HG03565 (cell line): ENCODE measurements at regions not wholly inside any gene's neighbourhood (a gene's known extent, or its start where the extent isn't known, plus 50 kb on each side); places are given as distances from the start of the nearest gene placed in this dataset.
"Not testable (repeated sequence)": the region's sequence is repeated elsewhere in the genome, so short reads cannot be mapped to it uniquely, and the experiment has no call there.

Source experiments
- ATAC-seq: cut with Tn5 transposase; IDR thresholded peaks from one replicate; pipeline ENCODE4 v1.9.1; 2021; ENCODE audit warnings: mild to moderate bottlenecking, moderate library complexity; ENCODE audit not compliant: unreplicated experiment

DNA sequence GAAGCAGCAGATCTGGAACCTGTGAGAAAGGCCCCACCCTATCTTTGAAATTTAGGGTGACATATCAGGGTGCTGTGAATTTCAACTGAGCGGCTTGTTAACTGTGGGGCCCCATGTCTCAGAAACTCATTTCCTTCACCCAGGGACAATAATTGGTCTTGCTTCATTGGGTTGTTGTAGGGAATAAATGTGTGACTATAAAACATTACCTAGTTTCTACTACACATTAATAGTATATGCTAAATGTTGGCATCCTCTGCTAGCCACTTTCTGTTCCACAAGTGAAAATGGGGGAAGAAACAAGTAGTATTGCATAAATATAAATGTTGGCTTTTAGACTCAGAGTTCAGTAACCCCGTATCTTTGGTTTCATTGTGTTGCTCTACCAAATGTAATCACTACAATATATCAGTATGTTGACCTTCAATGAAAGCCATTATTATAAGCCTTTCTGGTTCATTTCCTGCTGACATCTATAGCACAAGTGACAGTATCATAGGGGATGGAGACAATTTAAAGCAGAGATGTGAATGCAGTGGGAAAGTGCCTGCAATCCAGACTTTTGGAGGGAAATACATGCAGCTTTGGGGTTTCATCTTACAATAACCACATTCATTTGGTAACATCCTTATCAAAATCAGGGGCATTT, 905.5 kb upstream of the RAG2 start:
- peak; percentile 34 for ATAC-seq

DNA sequence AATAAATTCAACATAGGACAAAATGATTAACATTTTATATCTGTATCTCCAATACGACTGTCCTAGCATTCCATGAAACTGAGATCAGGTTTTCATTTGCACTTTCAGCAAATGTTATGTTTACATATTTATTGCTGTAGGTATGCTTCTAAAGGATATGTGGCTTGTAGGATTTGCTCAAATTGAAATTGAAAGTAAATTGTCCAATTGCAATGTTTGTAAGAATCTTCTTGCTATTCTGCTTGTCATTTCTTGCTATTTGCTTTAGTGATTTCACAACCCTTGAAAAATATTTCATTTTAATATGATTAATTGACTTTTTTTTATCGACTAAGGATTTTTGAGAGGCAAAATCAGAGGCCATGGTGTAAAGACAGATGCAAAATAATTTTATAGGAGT, 904.2 kb upstream of the RAG2 start:
- no peak for ATAC-seq

DNA sequence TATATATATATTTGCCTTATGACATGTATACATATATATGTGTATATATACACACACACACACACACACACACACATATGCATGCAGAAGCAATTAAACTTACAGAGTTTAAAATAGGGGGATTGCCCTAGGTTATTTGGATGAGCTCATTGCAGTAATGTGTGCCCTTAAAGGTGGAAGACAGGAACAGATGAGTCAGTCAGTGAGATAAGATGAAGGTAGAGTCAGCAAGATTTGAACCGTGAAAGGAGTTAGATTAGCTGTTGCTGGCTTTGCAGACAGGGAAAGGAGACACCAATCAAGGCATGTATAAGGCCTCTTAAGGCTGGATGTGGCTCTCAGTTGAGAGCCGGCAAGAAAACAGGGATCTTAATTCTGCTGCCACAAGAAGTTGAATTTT, 902.4 kb upstream of the RAG2 start:
- ATAC-seq, result no peak

DNA sequence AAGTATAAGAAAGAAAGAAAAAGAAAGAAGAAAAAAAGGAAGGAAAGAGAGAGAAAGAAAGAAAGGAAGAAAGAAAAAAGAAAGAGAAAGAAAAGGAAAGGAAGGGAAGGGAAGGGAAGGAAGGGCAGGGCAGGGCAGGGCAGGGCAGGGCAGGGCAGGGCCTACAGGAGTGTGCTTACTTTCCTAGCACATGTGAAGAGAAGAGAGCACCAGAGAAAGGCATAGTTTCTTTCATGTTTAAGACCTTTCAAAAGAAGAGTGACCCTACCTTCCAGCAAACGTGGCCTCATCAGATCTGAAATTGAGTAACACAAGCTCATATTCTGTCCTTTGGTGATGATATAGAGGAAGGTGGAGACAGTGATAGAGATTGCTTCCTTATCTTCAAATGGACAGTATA, 899.3 kb upstream of the RAG2 start:
- no peak for ATAC-seq

DNA sequence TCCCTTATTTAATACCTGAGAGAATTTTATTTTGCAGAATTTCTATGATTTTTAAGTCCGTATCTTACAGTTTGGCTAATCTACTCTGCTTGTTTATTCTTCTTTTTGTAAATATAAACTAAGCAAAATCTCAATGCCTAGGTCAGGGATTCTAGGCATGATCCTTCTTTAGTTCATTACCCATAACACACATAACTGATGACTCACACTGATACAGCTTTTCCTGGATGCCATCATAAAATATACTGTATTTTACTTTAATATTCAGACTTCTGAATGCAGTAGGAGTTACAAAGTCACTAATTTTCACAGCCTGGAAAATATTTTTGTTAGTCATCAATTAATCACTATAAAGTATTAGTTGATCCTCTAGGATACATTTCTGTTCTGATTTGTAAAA, 898.2 kb upstream of the RAG2 start:
- no peak for ATAC-seq

DNA sequence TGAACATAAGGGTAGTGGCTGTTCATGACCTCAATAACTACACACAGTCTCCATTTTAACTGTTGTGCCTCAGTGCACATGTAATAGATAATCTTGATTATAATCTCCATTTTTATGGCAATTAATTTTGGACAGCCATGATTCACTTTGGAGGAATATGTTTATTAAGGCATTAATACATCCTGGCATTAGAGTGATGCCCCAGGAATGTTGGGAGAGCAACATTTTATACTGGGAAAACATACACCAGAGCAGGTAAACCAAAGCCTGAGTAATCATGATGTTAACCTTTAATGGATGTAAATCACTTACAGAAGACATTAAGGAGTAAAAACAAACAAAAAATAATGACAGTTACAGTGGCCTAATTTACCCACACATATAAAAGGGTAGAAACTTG, 886.3 kb upstream of the RAG2 start:
- no peak for ATAC-seq

DNA sequence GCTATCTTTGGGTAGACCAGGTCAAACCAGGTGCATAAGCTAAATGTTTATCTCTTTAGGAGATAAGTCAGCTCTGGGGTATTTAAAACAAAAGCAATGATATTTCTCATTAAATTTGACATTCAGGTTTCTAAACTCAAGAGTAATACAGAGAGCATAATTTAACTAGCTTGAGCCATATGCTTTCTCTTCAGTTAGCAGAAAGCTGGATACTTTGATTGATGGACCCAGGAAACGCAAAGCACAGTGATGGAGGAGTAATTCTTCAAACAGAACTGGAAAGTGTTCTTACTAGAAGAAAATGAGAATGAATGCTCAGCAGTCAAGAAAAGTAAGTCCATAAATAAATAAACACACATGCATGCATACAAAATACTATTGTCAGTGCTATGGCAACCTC, 885.7 kb upstream of the RAG2 start:
- ATAC-seq, result no peak

DNA sequence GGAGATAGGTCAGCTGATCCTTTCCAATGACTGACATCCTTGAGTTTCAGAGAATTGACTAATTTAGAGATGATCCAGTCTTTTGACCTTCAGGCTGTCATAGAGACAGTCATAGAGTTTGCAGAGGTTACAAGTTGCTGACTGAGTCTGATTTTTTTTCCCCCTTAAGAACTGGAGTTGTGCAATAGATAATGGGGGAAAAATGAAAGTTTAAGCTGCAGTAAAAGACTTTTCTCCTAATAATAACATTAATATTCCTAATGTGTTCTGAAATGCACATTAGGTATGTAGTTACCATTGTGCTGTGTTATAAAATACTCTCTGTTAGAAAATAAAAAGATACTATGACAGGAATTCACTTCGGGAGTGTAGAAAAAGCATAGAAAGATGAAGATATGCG, 876.9 kb upstream of the RAG2 start:
- ATAC-seq, result no peak

DNA sequence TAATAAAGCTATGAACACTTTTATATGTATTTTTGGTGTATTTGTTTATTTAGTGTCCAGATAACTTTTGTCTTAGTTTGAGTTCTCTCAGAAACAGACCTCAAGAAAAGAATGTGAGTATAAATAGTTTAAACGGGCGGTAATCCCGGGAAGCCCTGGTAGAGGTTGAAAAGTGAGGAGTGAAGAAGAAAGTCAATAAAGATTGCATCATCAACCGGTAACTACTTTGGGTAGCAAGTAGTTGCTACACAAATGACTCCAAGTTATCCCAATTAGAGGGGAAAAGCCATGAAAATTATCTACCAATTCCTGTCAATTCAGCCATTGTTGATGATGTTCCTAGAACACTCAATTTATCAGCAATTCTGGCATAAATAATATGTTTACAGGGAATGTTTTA, 870.3 kb upstream of the RAG2 start:
- no peak for ATAC-seq

DNA sequence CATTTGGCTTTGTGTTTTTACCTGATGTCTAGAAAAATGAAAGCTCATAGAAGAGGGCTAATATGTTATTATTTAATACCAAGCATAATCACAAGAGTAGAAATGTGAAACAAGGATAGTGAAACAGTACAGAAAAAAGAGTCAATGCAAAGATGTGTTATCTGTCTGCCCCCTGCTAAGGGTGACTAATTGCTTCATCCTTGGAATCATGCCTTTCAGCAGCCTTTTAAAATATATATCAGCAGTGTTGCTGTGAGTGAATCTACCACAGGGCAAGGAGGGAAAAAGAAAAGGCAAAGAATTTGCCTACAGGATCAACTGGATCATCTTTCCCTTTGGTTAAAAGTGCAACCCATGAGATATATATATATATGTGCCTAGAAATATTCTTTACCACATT, 867.2 kb upstream of the RAG2 start:
- ATAC-seq, result no peak

DNA sequence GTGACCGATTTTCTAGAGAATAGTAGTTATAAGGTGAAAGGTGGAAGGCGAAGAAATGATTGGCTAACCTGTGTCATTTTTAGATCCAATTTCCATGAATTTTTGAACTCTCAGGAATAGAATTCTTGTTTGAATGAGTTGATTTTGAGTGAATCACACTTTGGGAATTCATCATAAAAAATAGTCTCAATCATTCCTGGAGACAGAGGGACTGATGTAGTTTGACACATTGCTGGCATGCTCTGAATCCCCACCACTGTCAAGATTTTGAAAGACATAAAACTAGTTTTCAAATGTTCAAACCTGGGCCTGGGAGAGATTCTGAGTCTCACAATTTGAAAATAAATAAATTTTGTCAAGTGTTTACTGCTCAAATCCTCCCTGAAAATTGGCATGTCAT, 861.4 kb upstream of the RAG2 start:
- ATAC-seq, result no peak

DNA sequence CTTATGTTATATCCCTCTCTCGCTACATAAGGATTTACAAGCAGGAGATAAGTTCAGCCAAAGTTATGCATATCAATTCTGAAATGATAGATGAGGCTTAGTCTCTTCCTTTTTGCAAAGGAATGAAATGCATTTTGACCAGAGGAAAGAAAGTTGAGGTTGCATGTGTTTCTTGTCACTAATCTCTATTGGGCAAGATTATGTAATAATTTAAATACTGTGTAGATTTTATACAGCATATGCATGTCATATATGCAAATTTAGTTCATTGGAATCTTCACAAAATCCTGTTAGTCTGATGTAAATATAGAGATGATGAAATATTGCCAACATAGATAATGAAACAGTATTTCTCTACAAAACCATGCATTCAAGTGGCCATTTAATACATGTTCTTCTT, 858.7 kb upstream of the RAG2 start:
- no peak for ATAC-seq

DNA sequence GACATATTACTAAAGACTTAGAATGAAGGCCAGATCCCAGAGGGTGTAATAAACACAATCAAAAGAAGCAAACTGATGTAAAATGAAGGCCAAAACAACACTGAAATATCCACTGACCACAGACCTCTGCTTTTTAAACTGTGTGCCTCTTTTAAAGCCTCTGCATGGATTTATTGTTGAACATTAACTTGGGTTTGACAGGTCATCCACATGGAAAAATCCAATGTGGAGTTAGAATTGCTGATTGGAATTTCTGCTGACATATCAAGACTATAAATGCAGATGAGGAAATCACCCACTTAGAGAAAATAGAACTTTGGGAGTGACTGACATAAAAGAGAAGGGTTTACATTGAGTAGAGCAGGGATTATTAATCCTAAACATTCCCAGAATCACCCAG, 853.9 kb upstream of the RAG2 start:
- no peak for ATAC-seq

DNA sequence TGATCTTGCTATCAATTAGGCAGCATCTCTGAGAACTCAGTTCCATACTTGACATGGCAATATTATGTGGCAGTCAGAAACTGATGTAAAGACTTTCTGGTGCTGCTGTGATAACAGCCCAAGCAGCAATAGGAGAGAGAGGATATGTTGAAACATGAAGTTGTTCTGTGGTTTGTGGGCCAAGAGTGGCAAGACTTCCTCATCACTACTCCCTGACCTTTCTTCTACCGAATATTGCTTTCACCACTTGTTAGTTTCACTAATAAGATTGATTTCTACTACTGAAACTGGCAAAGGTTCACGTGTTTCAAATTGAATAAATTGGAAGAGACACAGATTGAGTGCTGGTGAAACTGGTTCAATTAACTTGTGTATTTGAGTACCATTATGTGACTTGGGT, 852.6 kb upstream of the RAG2 start:
- peak; percentile 85 for ATAC-seq

DNA sequence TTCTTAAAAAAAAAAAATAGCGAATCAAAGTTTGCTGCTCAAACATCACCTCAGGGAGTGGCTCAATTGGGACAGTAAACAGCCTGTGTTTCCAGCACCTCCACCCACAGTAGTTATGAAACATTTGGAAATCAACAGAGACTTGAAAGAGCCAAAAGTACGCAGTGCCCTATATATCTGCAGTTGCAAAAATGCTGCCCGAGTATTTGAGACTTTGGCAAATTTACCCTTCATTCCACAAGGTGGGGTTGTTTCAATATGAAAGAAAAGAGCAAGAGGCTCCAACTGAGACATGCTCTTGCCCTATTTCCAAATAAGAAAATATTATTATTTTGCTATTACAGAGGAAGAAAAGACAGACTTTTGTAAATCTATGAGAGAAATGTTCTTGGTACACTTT, 851.1 kb upstream of the RAG2 start:
- ATAC-seq, result peak; percentile 42

DNA sequence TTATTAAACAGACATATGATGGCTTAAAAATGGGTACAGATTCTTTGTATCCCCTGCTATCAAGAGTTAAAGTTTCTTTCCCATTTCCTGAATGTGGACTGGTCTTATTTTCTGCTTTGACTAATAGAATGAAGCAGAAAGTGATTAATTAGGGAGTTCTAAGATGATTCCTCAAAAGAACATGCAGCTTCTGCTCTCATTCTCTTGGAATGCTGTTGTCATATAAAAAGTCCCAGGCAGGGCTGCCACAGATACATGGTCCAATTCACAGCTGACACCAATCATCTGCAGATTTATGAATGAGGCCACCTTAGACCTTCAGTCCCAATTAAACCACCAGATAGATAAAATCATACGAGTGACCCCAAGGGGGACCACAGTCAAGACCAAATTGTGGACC, 844.5 kb upstream of the RAG2 start:
- ATAC-seq, result no peak

DNA sequence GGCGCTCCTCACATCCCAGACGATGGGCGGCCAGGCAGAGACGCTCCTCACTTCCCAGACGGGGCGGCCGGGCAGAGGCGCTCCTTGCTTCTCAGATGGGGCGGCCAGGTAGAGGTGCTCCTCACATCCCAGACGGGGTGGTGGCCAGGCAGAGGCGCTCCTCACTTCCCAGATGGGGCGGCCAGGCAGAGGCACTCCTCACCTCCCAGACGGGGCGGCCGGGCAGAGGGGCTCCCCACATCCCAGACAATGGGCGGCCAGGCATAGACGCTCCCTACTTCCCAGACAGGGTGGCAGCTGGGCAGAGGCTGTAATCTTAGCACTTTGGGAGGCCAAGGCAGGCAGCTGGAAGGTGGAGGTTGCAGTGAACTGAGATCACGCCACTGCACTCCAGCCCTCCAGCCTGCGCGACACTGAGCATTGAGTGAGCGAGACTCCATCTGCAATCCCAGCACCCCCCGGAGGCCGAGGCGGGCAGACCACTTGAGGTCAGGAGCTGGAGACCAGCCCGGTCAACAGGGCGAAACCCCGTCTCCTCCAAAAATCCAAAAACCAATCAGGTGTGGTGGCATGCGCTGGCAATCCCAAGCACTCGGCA, 833.7 kb upstream of the RAG2 start:
- not testable (repeated sequence) for ATAC-seq

DNA sequence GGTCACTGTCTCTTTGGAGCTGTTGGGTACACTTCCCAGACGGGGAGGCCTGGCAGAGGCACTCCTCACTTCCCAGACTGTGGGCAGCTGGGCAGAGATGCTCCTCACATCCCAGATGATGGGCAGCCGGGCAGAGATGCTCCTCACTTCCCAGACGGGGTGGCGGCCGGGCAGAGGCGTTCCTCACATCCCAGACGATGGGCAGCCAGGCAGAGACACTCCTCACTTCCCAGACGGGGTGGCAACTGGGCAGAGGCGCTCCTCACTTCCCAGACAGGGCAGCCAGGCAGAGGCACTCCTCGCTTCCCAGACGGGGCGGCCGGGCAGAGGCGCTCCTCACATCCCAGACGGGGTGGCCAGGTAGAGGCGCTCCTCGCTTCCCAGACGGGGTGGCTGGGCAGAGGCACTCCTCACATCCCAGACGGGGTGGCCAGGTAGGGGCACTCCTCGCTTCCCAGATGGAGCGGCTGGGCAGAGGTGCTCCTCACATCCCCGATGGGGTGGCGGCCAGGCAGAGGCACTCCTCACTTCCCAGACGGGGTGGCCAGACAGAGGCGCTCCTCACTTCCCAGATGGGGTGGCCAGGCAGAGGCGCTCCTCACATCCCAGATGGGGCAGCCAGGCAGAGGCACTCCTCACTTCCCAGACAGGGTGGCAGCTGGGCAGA, 833.1 kb upstream of the RAG2 start:
- ATAC-seq, result not testable (repeated sequence)

DNA sequence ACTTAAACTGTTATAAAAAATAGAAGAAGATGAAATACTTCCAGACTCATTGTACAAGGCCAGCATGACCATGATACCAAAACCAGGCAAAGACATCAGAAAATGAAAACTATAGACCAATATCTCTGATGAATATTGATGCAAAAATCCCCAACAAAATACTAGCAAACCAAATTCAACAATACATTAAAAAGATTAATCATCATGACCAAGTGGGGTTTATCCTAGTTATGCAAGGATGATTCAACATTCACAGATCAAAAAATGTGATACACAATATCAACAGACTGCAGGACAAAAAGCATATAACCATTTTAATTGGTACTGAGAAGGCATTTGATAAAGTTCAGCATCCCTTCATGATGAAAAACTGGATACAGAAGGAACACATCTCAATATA, 824.5 kb upstream of the RAG2 start:
- ATAC-seq, result no peak

DNA sequence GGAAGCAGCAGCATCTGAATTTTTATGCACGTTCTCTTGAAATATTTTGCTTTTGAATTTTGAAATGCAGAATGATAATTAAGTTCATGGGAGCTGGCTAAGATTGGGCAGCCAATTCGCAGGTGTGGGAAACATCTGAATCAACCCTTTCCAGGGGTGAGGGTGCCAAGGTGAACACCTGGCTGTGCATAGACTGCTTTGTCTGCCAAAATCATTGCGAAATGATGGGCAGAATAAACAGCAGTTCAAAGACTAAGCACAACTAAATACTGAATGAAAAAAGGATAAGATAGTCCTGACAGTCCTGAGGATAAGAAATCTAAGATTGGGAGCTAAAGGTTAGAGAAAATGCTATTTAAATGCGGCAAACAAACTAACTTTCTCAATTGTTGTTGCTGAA, 813.3 kb upstream of the RAG2 start:
- no peak for ATAC-seq

DNA sequence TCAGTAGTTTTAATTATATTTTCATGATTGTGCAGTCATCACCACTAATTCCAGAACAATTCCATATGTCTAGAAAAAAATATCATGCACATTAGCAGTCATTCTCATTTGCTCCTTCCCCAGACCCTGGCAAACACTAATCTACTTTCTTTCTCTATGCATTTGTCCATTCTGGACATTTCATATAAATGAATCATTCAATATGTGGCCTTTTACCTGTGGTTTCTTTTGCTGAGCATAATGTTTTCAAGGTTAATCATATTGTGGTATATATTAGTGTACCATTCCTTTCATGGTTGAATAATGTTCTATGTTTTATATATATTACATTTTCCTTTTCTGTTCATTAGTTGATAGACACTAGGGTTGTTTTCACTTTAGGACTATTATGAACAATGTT, 811.1 kb upstream of the RAG2 start:
- no peak for ATAC-seq

DNA sequence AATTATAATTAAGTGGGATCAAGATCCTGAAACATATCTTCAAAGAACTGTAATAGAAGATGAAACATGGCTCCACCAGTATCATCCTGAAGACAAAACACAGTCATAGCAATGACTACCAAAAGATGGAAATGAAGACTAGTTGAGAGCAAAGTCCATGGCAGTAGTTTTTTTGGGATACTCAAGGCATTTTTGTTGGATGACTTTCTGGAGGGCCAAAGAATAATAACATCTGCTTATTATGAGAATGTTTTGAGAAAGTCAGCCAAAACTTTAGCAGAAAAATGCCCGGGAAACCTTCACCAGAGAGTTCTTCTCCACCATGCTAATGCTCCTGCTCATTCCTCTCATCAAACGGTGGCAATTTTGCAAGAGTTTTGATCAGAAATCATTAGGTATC, 809.4 kb upstream of the RAG2 start:
- ATAC-seq, result no peak

DNA sequence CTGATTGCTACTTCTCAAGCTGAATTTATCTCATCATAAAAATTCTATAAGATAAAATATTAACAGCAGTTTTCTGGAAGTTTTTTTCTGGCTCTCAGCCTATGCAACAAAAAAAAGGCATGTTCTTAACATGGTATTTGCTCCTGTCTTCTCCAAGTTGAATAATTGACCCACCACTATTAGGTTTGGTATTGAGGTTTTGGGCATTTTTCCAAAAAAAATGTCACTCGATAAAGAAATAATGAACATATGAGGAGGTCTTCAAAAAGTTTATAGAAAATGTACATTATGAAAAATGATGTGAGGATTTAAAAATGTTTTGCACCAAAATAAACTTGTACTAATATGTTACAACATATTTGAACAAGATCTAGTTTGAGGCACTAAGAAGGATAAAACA, 808.6 kb upstream of the RAG2 start:
- ATAC-seq, result no peak
